CD4-positive, alpha-beta T cell treated with Interleukin-2 at 100 ng/mL for 4 hours (primary cell): ENCODE measurements at regions not wholly inside any gene's neighbourhood (a gene's known extent, or its start where the extent isn't known, plus 50 kb on each side); places are given as distances from the start of the nearest gene placed in this dataset.

ENCODE experiments used
- DNase-seq: peaks from one replicate; pipeline ENCODE4 v3.0.0-alpha.2; 2020; ENCODE audit warnings: low spot score

DNA sequence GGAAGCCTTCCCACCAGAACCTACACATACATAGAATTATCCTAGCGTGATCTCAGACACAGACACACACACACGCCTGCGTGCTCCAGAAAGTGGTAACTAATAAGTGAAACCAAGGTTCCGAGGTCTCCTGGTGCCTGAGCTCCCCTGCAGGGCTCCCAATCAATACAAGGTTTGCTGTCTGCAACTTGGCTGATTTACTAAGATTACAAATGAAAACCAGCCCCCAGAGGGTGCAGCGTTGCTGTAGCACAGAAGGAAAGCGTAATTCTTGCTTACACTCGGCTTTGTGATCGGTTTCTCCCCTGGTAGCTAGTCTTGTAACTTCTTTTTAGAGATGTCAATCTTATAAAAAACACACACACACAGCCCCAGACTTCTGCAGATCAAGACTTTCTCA lies 334.1 kb upstream of the XYLT1 start:
- DNase-seq, result no peak

DNA sequence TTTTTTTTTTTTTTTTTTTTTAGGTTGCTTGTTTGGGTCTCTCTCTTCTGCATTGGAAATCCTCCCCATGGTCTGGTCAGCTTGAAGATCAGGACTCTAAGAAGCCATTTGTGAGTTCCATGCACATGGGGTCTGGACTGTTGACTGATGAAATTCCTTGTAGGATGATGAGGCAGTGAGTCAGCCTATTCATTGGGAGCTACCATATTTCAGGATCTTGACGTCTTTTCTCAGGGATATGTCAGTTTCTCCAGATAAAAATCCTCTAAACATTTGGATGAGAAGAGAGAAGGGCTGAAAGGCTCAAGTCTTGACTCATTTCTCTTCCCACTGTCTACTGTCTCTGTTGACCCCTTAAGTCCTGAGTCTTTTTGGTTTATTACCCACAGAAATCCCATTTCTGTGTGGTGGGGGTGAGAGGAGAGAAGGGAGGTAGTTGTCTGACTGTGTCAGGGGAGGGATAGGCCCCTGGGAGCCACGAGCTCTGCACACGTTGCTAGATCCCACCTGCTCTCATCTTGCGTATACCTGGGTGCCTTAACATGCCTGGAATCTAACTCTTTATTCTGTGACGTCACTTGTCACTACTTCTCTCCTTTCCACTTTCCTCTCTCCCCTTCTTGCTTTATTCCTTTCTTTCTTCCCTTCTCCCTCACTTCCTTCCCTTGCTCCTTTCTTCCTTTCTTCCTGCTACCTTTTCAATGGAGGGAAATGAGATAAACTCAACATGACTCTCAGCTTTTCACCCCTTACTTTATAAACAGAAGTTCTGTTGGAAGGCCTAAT lies 333.1 kb upstream of the XYLT1 start:
- no peak for DNase-seq

DNA sequence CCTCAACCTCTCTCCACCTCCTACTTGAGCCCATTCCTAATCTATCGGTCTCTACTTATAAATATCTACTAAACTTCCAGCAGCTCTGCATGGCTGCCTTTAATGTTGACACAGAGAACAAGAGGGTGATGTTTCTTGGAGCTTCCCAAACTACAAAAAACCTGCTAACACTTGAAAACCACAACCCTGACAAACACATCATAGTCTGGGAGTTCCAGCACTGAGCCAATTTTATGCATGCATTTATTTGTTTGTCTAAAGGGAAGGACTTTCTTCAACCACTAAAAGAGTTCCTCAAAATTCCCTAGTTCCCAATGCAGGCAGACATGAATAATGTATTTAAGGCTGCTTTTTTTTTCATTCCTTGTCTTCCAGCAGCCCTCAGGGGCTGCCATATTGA lies 331.8 kb upstream of the XYLT1 start:
- DNase-seq, result no peak

DNA sequence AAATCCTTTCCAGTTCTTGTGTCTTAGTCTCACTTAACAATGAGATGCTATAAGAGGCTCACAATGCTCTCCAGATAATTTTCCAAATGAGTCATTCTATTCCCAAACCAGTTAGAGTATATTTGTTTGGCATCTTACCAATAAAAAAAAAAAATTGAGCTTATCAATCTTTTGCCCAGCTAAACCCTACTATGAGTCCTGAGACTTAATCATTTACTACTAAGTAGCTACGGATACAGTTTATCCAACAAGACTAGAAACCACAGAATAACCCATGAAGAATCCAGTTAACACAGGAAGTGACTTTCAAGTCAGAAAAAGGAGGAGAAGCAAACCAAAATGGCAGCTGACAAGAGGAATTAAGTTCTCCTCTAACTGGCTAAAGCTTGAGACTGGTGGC lies 330.3 kb upstream of the XYLT1 start:
- no peak for DNase-seq

DNA sequence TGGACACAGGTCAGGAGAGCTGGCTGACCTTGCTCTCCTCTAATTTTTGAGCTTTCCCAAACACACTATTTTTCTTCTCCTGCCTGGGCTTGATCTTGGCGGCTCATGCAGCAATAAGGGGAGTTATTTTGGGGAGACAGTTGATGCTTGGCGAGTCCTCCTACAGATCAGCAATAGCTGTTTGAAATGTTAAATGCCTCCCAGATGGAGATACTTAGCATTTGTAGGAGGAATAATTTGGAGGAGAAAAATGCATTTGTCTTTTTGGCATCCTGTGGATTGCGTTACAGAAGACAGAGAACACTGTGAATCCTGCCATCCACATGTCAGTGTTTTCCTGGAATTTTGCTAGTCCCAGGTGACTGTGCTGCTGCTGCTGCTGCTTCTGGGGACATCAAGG lies 328.0 kb upstream of the XYLT1 start:
- no peak for DNase-seq

DNA sequence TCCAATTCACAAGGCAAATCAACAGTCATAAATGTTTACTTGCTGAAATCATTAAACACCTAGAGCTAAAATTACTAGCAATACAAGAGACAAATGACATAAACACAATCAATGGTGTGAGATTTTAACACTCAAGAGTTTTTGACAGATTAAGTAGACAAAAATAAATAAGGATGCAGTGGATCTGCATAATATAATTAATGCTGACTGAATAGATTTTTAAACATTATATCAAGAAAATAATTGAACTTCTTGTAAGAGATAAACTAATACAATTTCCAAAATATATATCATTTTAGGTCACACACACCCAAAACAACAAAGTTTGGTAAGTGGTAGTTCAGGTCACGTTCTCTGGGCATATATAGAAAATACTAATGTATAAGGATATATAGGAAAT lies 322.6 kb upstream of the XYLT1 start:
- DNase-seq, result no peak

DNA sequence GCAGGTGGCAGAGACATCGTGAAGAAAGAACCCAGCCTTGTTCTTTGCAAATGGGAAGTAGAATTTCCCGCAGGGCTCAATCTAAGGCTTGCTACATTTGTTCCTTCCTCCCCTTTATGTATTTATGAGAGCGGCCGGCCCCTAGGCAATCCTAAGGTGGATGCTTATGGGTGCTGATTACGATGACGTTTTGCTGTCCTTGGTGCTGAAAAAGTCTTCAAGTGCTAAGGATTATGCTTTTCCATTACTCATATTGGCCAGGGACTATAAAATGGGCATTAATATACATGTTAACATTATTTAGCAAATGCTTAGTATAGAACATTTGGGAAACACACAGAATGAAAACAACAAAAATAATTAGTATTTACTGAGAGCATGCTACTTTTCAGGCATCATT lies 313.3 kb upstream of the XYLT1 start:
- DNase-seq, result no peak

DNA sequence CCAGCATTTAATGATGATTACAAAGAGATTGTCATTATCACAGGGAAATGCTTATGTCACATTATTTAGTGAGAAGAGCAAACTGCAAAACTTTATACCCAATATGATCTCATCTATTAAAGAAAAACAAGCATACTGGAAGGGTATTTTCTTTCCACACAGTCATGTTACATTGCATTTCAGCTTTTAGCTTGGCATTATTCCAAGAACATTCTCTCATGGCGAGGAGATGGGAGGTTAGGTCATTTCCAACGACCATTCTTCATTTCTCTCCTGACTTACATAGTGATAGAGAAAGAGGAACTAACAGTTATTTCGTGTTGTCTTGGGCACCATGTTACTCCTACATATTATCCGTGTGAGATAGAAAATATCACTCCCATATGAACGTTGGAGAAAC lies 309.4 kb upstream of the XYLT1 start:
- DNase-seq, result no peak

DNA sequence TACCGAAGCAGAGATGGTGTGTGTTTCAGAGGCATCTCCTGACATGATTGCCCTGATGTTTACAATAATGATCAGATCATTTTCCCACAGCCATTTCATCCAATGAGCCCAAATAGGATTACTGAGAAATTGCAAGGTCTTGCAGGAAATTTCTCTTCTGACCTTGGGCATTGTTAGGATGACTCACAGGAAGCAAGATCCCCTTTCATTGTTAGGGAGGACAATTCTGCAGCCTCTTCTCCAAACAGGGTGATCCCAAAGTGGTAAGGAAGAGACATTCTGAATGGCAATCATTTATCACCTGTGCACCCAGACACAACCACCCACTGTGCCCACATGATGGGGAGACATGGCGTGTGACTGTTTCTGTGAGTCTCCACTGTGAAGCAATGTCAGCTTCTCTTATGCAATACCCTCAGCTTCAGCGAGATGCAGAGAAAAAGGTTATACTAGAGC lies 306.7 kb upstream of the XYLT1 start:
- DNase-seq, result no peak

DNA sequence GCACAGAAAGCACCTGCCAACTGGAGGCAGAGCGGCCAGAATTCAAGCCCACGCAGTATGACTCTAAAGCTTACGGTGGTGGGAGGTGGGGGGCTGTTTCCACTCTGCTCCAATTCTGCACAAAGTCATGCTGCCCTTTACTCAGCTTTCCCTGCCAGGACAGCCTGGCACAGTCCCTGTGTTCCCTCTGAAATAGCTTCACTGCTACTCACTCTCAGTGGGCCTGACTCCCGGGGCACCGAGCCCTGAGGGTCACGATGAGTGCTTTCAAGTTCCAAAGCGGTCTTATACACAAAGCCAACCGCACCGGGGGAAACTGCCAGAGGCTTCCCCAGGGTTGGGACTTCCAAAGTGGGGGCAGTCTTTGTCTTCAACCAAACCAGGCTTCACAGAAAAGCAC lies 306.1 kb upstream of the XYLT1 start:
- no peak for DNase-seq

DNA sequence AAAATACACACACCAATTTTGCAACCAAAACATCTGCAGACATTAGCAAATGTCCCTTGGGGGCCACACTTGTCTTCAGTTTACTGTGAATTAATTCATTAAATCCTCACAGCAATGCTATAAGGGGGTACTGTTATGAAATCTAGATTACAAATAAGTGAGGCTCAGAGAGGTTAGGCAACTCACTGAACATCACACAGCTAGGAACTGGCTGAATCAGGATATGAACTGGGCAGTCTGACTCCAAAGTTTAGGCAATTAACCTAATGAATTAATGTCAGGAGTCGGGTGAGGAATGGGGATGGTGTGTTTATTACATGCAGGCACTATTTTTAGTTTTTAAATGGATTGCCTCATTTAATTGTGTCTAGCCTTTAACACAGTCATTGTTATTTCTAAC lies 305.7 kb upstream of the XYLT1 start:
- DNase-seq, result no peak

DNA sequence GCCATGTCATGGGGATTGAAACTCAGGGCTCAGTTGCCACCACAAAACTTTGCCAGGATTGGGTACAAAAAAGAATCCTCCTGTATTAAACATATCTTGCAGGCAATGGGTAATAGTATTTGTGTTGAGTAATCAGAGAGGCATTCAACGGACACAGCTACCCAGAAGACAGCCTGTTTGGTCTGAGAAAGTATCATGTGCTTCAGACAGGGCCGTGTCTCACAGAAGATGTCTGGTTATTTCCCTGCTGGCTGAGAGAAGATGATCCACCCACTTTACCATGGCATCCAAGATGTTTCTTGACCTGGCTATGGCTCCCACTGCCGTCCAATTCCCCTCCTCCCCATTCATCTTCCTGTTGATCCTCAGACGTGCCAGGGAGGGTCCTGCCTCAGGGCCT lies 304.3 kb upstream of the XYLT1 start:
- no peak for DNase-seq

DNA sequence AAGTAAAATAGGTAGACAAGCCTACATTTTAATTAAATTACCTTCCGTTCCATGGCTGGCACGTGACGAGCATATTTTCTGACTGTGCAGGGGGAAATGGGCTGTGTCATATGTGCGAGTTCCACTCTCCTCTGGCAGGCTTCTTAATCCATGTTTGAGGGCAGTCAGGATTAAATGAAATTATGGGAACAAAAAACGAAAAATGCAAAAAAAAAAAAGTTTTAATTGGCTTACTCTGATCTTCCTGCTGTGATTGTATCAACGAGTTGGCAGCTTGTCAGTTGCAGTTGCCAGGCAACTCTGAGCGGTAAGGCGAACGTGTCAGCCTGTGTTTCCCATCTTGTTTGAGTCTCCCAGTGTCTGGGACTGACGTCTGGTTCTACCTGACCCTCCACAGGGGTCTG lies 302.9 kb upstream of the XYLT1 start:
- DNase-seq, result no peak

DNA sequence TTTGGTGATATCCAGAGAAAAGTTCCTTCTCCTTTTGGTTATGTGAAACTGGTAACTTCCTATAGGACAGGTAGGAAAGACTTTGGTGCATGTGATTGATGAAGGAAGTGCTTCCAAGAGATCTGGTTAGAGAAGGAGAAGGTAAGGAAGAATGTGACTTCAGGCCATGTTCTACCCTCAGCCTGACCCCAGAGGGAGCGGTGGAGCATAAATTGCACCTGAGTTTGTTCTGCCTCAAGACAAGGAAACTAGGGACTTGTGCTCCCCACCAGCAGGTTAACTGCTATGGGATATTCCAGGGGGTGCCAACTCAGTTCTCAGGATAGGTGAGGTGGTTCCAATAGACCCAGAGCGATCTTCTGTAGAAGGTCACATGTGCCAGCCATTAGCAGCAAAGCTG lies 299.3 kb upstream of the XYLT1 start:
- DNase-seq, result no peak

DNA sequence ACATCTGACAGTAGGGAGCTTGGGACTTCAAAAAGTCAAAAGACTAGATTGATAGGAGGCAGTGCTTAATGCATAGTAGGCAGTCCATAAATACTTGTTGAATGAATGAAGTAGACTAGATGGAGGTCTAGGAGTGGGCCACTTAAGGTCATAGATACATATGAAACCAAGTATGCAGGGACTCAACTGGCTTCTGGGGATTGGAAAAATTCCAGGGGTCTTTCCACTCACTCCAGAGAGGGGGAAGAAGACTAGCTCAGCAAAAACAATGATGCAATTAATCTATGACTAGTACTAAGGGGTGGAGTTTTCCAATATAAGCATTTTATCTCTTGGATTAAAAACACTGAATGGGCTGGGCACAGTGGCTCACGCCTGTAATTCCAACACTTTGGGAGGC lies 298.3 kb upstream of the XYLT1 start:
- no peak for DNase-seq

DNA sequence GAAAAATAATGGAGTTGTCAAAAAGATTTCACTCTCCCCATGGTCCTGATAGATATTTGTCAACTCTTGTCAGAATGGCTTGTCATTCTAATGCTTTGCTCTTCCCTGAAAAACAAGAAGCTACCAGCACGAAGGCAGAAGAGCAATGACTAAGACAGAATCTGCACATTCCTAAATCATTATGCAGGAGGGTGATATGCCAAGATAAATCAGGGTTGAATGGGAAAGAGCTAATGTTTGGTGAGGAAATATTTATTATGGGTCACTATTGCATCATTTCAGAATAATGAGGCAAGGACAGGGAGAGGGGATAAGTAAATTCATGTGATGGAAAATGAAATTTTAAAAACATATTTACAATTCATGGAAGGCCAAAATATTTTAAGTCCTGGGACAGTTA lies 297.5 kb upstream of the XYLT1 start:
- DNase-seq, result no peak

DNA sequence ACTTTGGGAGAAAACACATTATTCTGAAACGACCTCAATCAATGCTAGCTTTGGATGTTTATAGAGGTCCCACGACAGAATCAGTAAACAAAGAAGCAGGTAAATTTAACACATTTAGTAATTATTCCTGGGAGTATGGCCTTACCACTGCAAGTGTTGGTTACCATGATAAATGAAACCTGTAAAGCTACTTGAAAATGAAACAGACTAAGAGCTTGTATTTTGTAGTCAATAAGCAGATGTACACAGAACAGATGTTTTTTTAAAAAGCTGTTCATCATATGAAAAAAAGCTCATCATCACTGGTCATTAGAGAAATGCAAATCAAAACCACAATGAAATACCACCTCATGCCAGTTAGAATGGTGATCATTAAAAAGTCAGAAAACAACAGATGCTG lies 295.3 kb upstream of the XYLT1 start:
- DNase-seq, result no peak

DNA sequence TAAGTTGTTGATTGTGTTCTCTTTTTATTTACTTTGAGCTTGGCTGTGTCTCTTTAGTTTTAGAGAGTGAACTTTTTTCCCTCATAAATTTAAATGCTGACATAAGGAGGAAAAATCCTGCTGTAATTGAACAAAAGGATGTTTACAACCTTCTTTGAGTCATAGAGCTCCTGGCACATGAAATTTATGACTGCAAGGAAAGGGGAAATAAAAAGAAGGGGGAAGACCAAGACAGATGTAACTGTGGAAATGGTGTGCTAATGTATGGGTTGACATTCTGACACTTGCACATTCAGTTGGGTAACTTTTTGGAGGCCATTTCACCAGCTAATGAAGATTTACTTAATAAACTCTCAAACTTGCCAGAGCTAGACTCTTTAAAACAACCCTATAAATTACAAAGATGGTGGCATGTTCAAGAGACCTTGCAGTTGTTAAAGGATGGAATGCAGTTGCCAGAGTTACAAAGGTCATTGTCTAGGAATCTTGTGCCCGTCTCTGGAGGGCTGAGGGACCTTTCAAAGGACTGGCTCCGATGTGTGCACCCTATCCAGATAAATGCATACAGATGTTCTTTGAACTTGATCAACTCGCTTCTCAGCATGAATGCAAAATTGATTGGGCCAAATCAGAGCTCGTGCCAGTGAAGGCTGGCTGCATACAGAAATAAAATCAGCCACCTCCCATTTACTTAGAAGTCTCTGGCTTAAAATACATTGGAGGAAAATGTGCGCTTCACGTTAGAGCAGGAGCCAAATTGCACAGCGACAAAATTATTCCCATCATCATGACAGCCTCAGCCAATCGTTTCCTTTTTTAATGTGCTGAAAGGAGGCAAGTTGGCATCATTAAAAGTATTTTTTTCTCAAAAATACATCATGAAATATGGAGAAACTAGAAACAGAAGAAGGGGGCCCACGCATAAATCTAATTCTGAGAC lies 289.0 kb upstream of the XYLT1 start:
- DNase-seq, result no peak

DNA sequence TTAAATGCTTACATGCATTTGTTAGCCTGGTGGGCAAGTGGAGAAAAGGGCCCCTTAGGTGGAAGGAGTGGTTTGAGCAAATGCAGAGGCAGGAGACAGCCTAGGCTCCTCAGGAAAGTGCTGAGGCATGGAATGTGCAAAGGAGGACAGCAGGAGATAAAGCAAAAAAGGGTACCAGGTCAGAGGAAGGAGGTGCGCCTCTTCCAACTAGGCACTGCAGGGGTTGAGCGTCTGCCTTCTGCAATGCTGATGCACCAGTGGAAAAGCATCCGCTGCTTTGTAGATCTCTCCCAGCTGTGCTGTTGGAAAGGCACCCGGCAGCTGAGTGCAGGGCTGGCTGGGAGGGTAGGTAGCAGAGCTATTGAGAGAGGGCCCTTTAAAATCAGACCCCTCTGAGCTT lies 287.0 kb upstream of the XYLT1 start:
- DNase-seq, result no peak

DNA sequence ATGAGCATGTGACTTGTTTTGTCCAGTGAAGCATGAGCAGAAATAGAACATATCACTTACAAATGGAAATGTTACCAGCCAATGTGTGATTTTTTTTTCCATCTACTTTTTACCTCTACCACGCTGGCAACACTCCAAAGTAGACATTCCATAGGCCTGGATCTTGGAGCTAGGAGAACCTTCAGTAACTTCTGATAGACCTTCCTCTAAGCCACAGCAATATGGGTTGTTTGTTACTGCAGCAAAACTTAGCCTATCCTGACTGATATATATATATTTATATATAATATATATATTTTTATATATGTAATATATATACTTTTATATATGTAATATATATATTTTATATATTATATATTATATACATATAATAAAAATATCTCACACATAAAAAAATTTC lies 284.4 kb upstream of the XYLT1 start:
- DNase-seq, result no peak

DNA sequence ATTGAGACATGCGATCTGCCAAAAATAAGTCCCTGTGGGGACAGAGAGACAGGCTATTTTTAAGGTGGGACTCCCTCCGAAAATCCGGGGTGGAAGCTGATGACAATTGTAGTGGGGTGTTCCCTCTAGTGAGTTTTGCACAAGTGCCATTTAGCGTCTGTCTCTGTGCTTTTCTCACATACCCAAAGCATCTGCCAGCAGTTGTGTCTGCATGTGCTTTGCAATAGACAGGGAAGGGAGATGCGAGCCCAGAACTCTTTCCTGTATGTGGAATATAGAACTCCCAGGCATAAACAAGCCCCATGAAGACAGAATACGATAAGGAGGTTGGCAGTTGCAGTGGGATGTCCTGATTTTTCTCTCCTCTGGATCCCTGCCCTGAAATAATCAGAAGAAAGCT lies 282.7 kb upstream of the XYLT1 start:
- no peak for DNase-seq

DNA sequence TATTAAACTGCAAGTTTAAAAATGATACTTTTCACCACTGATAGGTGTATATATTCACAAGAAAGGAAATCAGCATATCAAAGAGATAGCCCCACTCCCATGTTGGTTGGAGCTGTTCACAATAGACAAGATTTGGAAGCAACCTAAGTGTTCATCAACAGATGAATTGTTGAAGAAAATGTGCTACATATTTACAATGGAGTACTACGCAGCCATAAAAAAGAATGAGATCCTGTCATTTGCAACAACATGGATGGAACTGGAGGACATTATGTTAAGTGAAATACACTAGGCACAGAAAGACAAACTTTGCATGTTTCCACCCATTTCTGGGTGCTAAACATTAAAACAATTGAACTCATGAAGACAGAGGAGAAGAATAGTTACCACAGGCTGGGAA lies 278.9 kb upstream of the XYLT1 start:
- DNase-seq, result no peak

DNA sequence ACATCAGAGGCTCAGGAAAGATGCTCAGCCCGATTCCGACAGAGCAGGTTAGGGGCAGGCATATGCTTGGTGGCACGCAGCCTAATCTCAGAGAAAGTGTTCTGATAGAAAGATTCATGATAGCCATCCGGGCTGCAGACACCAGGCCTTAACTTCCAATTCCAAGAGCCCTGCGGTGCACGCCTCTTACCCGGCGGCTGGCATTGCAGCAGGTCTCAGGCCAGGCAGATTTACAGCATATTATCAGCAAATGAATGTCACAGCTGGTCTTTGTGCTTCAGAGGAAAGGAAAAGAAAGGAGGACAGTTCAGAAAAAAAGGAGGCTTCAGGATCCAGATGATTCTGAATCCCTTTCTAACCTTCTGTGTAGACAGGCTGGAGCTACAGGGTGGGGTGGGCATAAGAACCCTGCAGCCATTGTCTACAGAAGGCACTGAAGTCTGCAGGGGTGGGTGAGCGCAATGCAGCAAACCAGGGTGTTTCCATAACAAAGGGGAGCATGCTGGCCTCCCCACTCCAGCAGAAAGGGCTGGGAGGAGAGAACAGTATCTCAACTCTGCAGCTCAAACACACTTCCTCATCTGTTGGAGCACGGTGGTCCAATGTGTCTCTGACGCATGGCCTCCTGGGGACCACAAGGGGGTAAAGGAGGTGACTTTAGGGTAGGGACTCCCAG lies 277.4 kb upstream of the XYLT1 start:
- no peak for DNase-seq
